ENCODE measurements at regions not wholly inside any gene's neighbourhood (a gene's known extent, or its start where the extent isn't known, plus 50 kb on each side); places are given as distances from the start of the nearest gene placed in this dataset.

GRCh38 chr10:8323428-8324054, 269.1 kb downstream of the GATA3 start:
- no peak for DNase-seq (ENCODE audit: low read depth)
- no peak overlapping the region for H3K4me3 ChIP-seq (ENCODE audit: control insufficient read depth, low read depth, low read length)
- TF ChIP-seq CTCF (conservative IDR thresholded peaks at IDR 0.05; ENCODE audit: control insufficient read depth, insufficient read depth, low read depth, low read length), result no peak

GRCh38 chr10:8325024-8325980, 270.8 kb downstream of the GATA3 start:
- H3K4me3 ChIP-seq (ENCODE audit: control insufficient read depth, low read depth, low read length), result no peak overlapping the region
- DNase-seq (ENCODE audit: low read depth), result no peak
- TF ChIP-seq CTCF (conservative IDR thresholded peaks at IDR 0.05; ENCODE audit: control insufficient read depth, insufficient read depth, low read depth, low read length), result no peak

GRCh38 chr10:8326396-8327139, 272.1 kb downstream of the GATA3 start:
- TF ChIP-seq CTCF (conservative IDR thresholded peaks at IDR 0.05; ENCODE audit: control insufficient read depth, insufficient read depth, low read depth, low read length), result no peak
- H3K4me3 ChIP-seq (ENCODE audit: control insufficient read depth, low read depth, low read length), result no peak overlapping the region
- no peak for DNase-seq (ENCODE audit: low read depth)

GRCh38 chr10:8327140-8327423, 272.6 kb downstream of the GATA3 start:
- no peak overlapping the region for H3K4me3 ChIP-seq (ENCODE audit: control insufficient read depth, low read depth, low read length)
- no peak for TF ChIP-seq CTCF (conservative IDR thresholded peaks at IDR 0.05; ENCODE audit: control insufficient read depth, insufficient read depth, low read depth, low read length)
- no peak for DNase-seq (ENCODE audit: low read depth)

DNA sequence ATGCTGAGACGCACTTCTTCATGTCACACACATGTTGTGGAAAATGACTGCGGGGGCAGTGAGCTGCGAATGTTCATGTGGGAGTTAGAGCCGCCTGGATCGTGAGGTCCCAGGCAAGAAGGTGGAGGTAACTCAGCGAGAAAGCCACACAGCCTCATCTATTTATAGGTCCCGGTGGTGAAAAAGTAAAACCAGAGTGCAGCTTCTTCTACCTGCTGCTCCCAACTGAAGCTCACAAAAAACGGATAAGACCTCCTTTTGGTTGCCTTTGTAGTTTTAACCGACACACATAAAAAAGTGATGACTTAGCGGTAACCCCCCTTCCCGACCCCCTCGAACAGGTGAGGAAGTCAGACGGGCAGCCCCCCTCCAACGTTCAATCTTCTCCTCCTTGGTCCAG, 276.9 kb downstream of the GATA3 start:
- H3K4me3 ChIP-seq (ENCODE audit: control insufficient read depth, low read depth, low read length), result no peak overlapping the region
- no peak for TF ChIP-seq CTCF (conservative IDR thresholded peaks at IDR 0.05; ENCODE audit: control insufficient read depth, insufficient read depth, low read depth, low read length)
- no peak for DNase-seq (ENCODE audit: low read depth)

- no peak for TF ChIP-seq CTCF (conservative IDR thresholded peaks at IDR 0.05; ENCODE audit: control insufficient read depth, insufficient read depth, low read depth, low read length)
- H3K4me3 ChIP-seq (ENCODE audit: control insufficient read depth, low read depth, low read length), result no peak overlapping the region
- DNase-seq (ENCODE audit: low read depth), result peak; percentile 14
These were observed 277.6 kb downstream of the GATA3 start for GRCh38 chr10:8331896-8332729.
